ENCODE measurements at regions not wholly inside any gene's neighbourhood (a gene's known extent, or its start where the extent isn't known, plus 50 kb on each side); places are given as distances from the start of the nearest gene placed in this dataset.

GRCh38 chr2:18474700-18475099, 85.8 kb downstream of the RDH14 start:
- ATAC-seq (replicated peaks in 1 of 4) (no peak), DNase-seq (no peak)
- no peaks in the 10 kb centered on the region for H3K36me3 Mint-ChIP-seq
- WGBS (ENCODE audit: insufficient coverage): 80% methylated on average over 1 of the region's 1 CpG
- no peak overlapping the region for H3K4me3 ChIP-seq (ENCODE audit: control insufficient read depth in 1 of 2, extremely low read depth in 1 of 2, low read length in 1 of 2)
- H3K9me3 ChIP-seq: no peaks in the 10 kb centered on the region
- H3K27me3 ChIP-seq (replicated peaks in 1 of 2; ENCODE audit: control insufficient read depth in 2 of 2, extremely low read depth in 1 of 2, insufficient read depth in 2 of 2, low read length in 1 of 2): peaks cover 0 to 3% of the 10 kb centered on the region in 2 experiments
- H3K4me1 ChIP-seq (ENCODE audit: control insufficient read depth in 1 of 2, extremely low read depth in 1 of 2, insufficient read depth in 2 of 2, low read length in 2 of 2): no peaks in the 10 kb centered on the region
- no peaks in the 10 kb centered on the region for H3K4me1 Mint-ChIP-seq
- POLR2A ChIA-PET: no interaction called here
- H3K27ac Mint-ChIP-seq: no peak overlapping the region
- H3K36me3 ChIP-seq (ENCODE audit: control insufficient read depth in 2 of 2, extremely low read depth in 1 of 2, insufficient read depth in 1 of 2, low read length in 1 of 2): no peaks in the 10 kb centered on the region
- H3K9me3 Mint-ChIP-seq: no peaks in the 10 kb centered on the region
- peaks cover 13 to 26% of the 10 kb centered on the region in 2 donors for H3K27me3 Mint-ChIP-seq
- CTCF ChIA-PET: no interaction called here
- H3K27ac ChIP-seq (ENCODE audit: low read length): no peak overlapping the region
- no peak overlapping the region for H3K4me3 Mint-ChIP-seq

GRCh38 chr2:18473241-18474181, 86.9 kb downstream of the RDH14 start:
- no peaks in the 10 kb centered on the region for H3K36me3 Mint-ChIP-seq
- 63% methylated on average over 1 of the region's 9 CpGs for WGBS (ENCODE audit: insufficient coverage)
- no peaks in the 10 kb centered on the region for H3K4me1 Mint-ChIP-seq
- CTCF ChIA-PET: no interaction called here
- Histone ChIP-seq H3K27me3 (replicated peaks in 1 of 2; ENCODE audit: control insufficient read depth in 2 of 2, extremely low read depth in 1 of 2, insufficient read depth in 2 of 2, low read length in 1 of 2) (peaks cover 0 to 3% of the 10 kb centered on the region in 2 experiments), H3K9me3 (no peaks in the 10 kb centered on the region), H3K4me1 (ENCODE audit: control insufficient read depth in 1 of 2, extremely low read depth in 1 of 2, insufficient read depth in 2 of 2, low read length in 2 of 2) (no peaks in the 10 kb centered on the region), H3K27ac (ENCODE audit: low read length) (no peak overlapping the region), H3K4me3 (ENCODE audit: control insufficient read depth in 1 of 2, extremely low read depth in 1 of 2, low read length in 1 of 2) (no peak overlapping the region), H3K36me3 (ENCODE audit: control insufficient read depth in 2 of 2, extremely low read depth in 1 of 2, insufficient read depth in 1 of 2, low read length in 1 of 2) (no peaks in the 10 kb centered on the region)
- ATAC-seq (replicated peaks in 1 of 4): no peak
- no peaks in the 10 kb centered on the region for H3K9me3 Mint-ChIP-seq
- no peak for DNase-seq
- H3K4me3 Mint-ChIP-seq: no peak overlapping the region
- H3K27me3 Mint-ChIP-seq: peaks cover 13 to 28% of the 10 kb centered on the region in 2 donors
- POLR2A ChIA-PET: no interaction called here
- no peak overlapping the region for H3K27ac Mint-ChIP-seq

DNA sequence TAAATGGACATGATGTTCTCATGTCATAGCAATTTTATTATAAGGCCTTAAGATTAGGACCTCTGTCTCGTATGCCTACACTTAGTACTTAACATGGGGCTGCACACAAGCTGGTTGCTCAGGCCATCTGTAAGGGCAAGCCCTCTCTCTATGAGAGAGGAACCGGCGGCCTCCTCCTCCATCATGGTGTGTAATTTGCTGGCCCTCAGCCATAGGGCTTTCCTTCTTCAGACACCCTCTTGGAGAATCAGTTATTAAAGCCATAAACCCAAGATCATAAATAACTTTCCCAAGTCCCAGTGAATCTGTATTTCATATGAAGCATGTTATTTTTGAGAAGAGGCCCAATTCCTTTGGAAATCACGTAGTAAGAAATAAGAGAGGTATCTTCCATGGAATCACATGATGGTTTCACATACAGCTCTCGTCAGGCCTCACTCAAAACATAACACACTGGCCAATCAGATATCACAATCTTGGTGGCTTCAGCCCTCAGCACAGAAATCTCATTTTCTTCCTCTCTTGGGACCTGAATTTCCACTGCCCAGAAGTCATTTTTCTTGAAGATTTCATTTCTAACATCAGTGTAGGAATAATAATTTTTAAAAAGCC, 92.6 kb downstream of the RDH14 start:
- WGBS (ENCODE audit: insufficient coverage): no CpG with 5 or more reads among the region's 5 CpGs
- H3K4me1 Mint-ChIP-seq: no peaks in the 10 kb centered on the region
- peaks cover 0 to 2% (median 0%) of the 10 kb centered on the region in 3 donors for H3K9me3 Mint-ChIP-seq

GRCh38 chr2:18465979-18466378, 94.5 kb downstream of the RDH14 start:
- Histone ChIP-seq H3K4me1 (ENCODE audit: control insufficient read depth in 1 of 2, extremely low read depth in 1 of 2, insufficient read depth in 2 of 2, low read length in 2 of 2) (no peaks in the 10 kb centered on the region), H3K27me3 (replicated peaks in 1 of 2; ENCODE audit: control insufficient read depth in 2 of 2, extremely low read depth in 1 of 2, insufficient read depth in 2 of 2, low read length in 1 of 2) (peaks cover 0 to 15% of the 10 kb centered on the region in 2 experiments), H3K27ac (ENCODE audit: low read length) (no peak overlapping the region), H3K36me3 (ENCODE audit: control insufficient read depth in 2 of 2, extremely low read depth in 1 of 2, insufficient read depth in 1 of 2, low read length in 1 of 2) (no peaks in the 10 kb centered on the region), H3K9me3 (no peaks in the 10 kb centered on the region), H3K4me3 (ENCODE audit: control insufficient read depth in 1 of 2, extremely low read depth in 1 of 2, low read length in 1 of 2) (no peak overlapping the region)
- no peak for ATAC-seq (replicated peaks in 1 of 4)
- Mint-ChIP-seq H3K4me1 (no peaks in the 10 kb centered on the region), H3K9me3 (peaks cover 0 to 9% (median 0%) of the 10 kb centered on the region in 3 donors), H3K27ac (no peak overlapping the region), H3K27me3 (peaks cover 25 to 34% of the 10 kb centered on the region in 2 donors), H3K4me3 (no peak overlapping the region), H3K36me3 (no peaks in the 10 kb centered on the region)
- POLR2A ChIA-PET: no interaction called here
- no peak for DNase-seq
- CTCF ChIA-PET: no interaction called here
- no CpG with 5 or more reads among the region's 3 CpGs for WGBS (ENCODE audit: insufficient coverage)

More for the DNA sequence above, 92.6 kb downstream of the RDH14 start:
- ChIA-PET POLR2A (no interaction called here), CTCF (no interaction called here)
- Mint-ChIP-seq H3K27me3 (peaks cover 19 to 28% of the 10 kb centered on the region in 2 donors), H3K4me3 (no peak overlapping the region), H3K27ac (no peak overlapping the region), H3K36me3 (no peaks in the 10 kb centered on the region)
- Histone ChIP-seq H3K36me3 (ENCODE audit: control insufficient read depth in 2 of 2, extremely low read depth in 1 of 2, insufficient read depth in 1 of 2, low read length in 1 of 2) (no peaks in the 10 kb centered on the region), H3K27me3 (replicated peaks in 1 of 2; ENCODE audit: control insufficient read depth in 2 of 2, extremely low read depth in 1 of 2, insufficient read depth in 2 of 2, low read length in 1 of 2) (peaks cover 0 to 18% of the 10 kb centered on the region in 2 experiments), H3K4me3 (ENCODE audit: control insufficient read depth in 1 of 2, extremely low read depth in 1 of 2, low read length in 1 of 2) (no peak overlapping the region), H3K9me3 (no peaks in the 10 kb centered on the region), H3K27ac (ENCODE audit: low read length) (no peak overlapping the region), H3K4me1 (ENCODE audit: control insufficient read depth in 1 of 2, extremely low read depth in 1 of 2, insufficient read depth in 2 of 2, low read length in 2 of 2) (no peaks in the 10 kb centered on the region)
- ATAC-seq (replicated peaks in 1 of 4) (no peak), DNase-seq (no peak)

GRCh38 chr2:18464913-18465312, 95.5 kb downstream of the RDH14 start:
- no peaks in the 10 kb centered on the region for H3K36me3 Mint-ChIP-seq
- Histone ChIP-seq H3K27me3 (replicated peaks in 1 of 2; ENCODE audit: control insufficient read depth in 2 of 2, extremely low read depth in 1 of 2, insufficient read depth in 2 of 2, low read length in 1 of 2) (peaks cover 0 to 15% of the 10 kb centered on the region in 2 experiments), H3K27ac (ENCODE audit: low read length) (no peak overlapping the region), H3K36me3 (ENCODE audit: control insufficient read depth in 2 of 2, extremely low read depth in 1 of 2, insufficient read depth in 1 of 2, low read length in 1 of 2) (no peaks in the 10 kb centered on the region), H3K4me3 (ENCODE audit: control insufficient read depth in 1 of 2, extremely low read depth in 1 of 2, low read length in 1 of 2) (no peak overlapping the region), H3K4me1 (ENCODE audit: control insufficient read depth in 1 of 2, extremely low read depth in 1 of 2, insufficient read depth in 2 of 2, low read length in 2 of 2) (no peaks in the 10 kb centered on the region), H3K9me3 (no peaks in the 10 kb centered on the region)
- no peak for ATAC-seq (replicated peaks in 1 of 4)
- peaks cover 22 to 42% of the 10 kb centered on the region in 2 donors for H3K27me3 Mint-ChIP-seq
- no peak for DNase-seq
- no peaks in the 10 kb centered on the region for H3K4me1 Mint-ChIP-seq
- H3K27ac Mint-ChIP-seq: no peak overlapping the region
- no peak overlapping the region for H3K4me3 Mint-ChIP-seq
- ChIA-PET POLR2A (no interaction called here), CTCF (no interaction called here)
- peaks cover 0 to 10% (median 0%) of the 10 kb centered on the region in 3 donors for H3K9me3 Mint-ChIP-seq
- no CpG with 5 or more reads among the region's 2 CpGs for WGBS (ENCODE audit: insufficient coverage)

GRCh38 chr2:18456026-18456425, 104.4 kb downstream of the RDH14 start:
- Histone ChIP-seq H3K27me3 (replicated peaks in 1 of 2; ENCODE audit: control insufficient read depth in 2 of 2, extremely low read depth in 1 of 2, insufficient read depth in 2 of 2, low read length in 1 of 2) (peaks cover 0 to 3% of the 10 kb centered on the region in 2 experiments), H3K4me3 (ENCODE audit: control insufficient read depth in 1 of 2, extremely low read depth in 1 of 2, low read length in 1 of 2) (no peak overlapping the region), H3K9me3 (no peaks in the 10 kb centered on the region), H3K36me3 (ENCODE audit: control insufficient read depth in 2 of 2, extremely low read depth in 1 of 2, insufficient read depth in 1 of 2, low read length in 1 of 2) (no peaks in the 10 kb centered on the region), H3K4me1 (ENCODE audit: control insufficient read depth in 1 of 2, extremely low read depth in 1 of 2, insufficient read depth in 2 of 2, low read length in 2 of 2) (no peaks in the 10 kb centered on the region), H3K27ac (ENCODE audit: low read length) (no peak overlapping the region)
- no peak for DNase-seq
- no peak overlapping the region for H3K4me3 Mint-ChIP-seq
- peaks cover 0 to 6% (median 1%) of the 10 kb centered on the region in 3 donors for H3K9me3 Mint-ChIP-seq
- ChIA-PET POLR2A (no interaction called here), CTCF (no interaction called here)
- ATAC-seq (replicated peaks in 1 of 4): no peak
- 37% methylated on average over 2 of the region's 2 CpGs for whole genome bisulfite sequencing (ENCODE audit: insufficient coverage)
- H3K27me3 Mint-ChIP-seq: peaks cover 15 to 26% of the 10 kb centered on the region in 2 donors
- no peaks in the 10 kb centered on the region for H3K36me3 Mint-ChIP-seq
- H3K27ac Mint-ChIP-seq: no peak overlapping the region
- H3K4me1 Mint-ChIP-seq: no peaks in the 10 kb centered on the region
